GM12873 (cell line): ENCODE measurements at regions not wholly inside any gene's neighbourhood (a gene's known extent, or its start where the extent isn't known, plus 50 kb on each side); places are given as distances from the start of the nearest gene placed in this dataset.

Experiments
- CTCF ChIP-seq: IDR thresholded peaks from 2 replicates; pipeline ENCODE4 v1.5.1; 2012; ENCODE audit warnings: low read depth, mild to moderate bottlenecking, moderate library complexity, low read length, control low read depth; ENCODE audit not compliant: insufficient read depth; ENCODE audit errors: missing control alignments

- no peak for TF ChIP-seq CTCF
These were observed 50.0 kb upstream of the CHD6 start for GRCh38 chr20:41668057-41668749.
